Ovary (tissue), 7 donors: ENCODE measurements at regions not wholly inside any gene's neighbourhood (a gene's known extent, or its start where the extent isn't known, plus 50 kb on each side); places are given as distances from the start of the nearest gene placed in this dataset.

ENCODE experiments used
- DNase-seq, 5 donors: peaks; one replicate each; pipeline ENCODE4 v3.0.0-alpha.2; 2019 to 2020
- H3K27ac ChIP-seq, 2 donors: fragments of 200-600 bp; one replicate each; pipeline versions ENCODE4 v1.5.1 to v1.8.0; 2019 to 2022
- H3K27me3 ChIP-seq: fragments of 200-600 bp; one replicate; pipeline ENCODE4 v1.8.0; 2022
- H3K36me3 ChIP-seq: fragments of 200-600 bp; sonication (generic); one replicate; pipeline ENCODE4 v1.5.1; 2019
- H3K4me1 ChIP-seq: one replicate; pipeline ENCODE4 v1.8.1; 2013; ENCODE audit warnings: mild to moderate bottlenecking, moderate library complexity; ENCODE audit not compliant: insufficient read depth
- H3K4me3 ChIP-seq: fragments of 200-600 bp; sonication (generic); one replicate; pipeline ENCODE4 v1.5.1; 2017
- H3K9me3 ChIP-seq, 2 donors: fragments of 200-600 bp in 1 of 2; sonication (generic) in 1 of 2; one replicate each; pipeline versions ENCODE4 v1.5.1 to v1.8.1; 2013 to 2019; ENCODE audit warnings: mild to moderate bottlenecking in 1 of 2, moderate library complexity in 1 of 2
- CTCF ChIP-seq, 3 donors: fragments of 450-650 bp in 2 of 3; fragments of 200-600 bp in 1 of 3; IDR thresholded peaks; one replicate each; pipeline versions ENCODE4 v1.5.1 to v1.8.0; 2016 to 2022; ENCODE audit warnings: antibody characterized with exemption in 3 of 3, mild to moderate bottlenecking in 1 of 3
- EP300 ChIP-seq: sonication (generic); formaldehyde crosslinking; IDR thresholded peaks from one replicate; pipeline ENCODE4 v1.6.1; 2017; ENCODE audit warnings: antibody characterized with exemption
- POLR2A ChIP-seq: fragments of 450-650 bp; IDR thresholded peaks from one replicate; pipeline ENCODE4 v1.6.1; 2017; ENCODE audit warnings: antibody characterized with exemption, mild to moderate bottlenecking, moderate library complexity
- WGBS, 3 donors: extraction: QIAGEN DNeasy Blood & Tissue Kit in 1 of 3; methylation state at CpG; one replicate each; pipeline versions ENCODE4 v1.1.5 to v1.1.7; 2013 to 2017; 5-methylcytosine and 5-hydroxymethylcytosine counted together
- intact Hi-C, 4 donors: fragments of 100-400 bp; cut with DNase I; formaldehyde crosslinking; loops; one replicate each; pipeline versions ENCODE4 v1.11.0 to v1.15.1; 2022 to 2023
- donor health status: DM: no; HTN: no; CAD: no; lungs with moderate emphysema.
- donor health status: DM: no; HTN: no; CAD: no.
- donor health status: Bipolar disorder and iron deficiency.
- donor health status: DM: no; HTN: no; CAD: no.
- donor health status: DM: yes; HTN: yes; CAD: no.

- TF ChIP-seq POLR2A (no peak), CTCF (IDR thresholded peaks at IDR 0.05) (no peak), EP300 (no peak)
- intact Hi-C loops, result no loop called here
- no peaks in the 10 kb centered on the region for H3K9me3 ChIP-seq
- WGBS, 3 donors, result 37 to 48% (median 37%) methylated on average over 5 of the region's 5 CpGs
- H3K27me3 ChIP-seq, result no peaks in the 10 kb centered on the region
- no peak overlapping the region for H3K4me3 ChIP-seq
- H3K4me1 ChIP-seq, result no peaks in the 10 kb centered on the region
- no peaks in the 10 kb centered on the region for H3K36me3 ChIP-seq
- H3K27ac ChIP-seq, result no peak overlapping the region
- no peak for DNase-seq
Observed at GRCh38 chr10:90319188-90319914, 538.5 kb downstream of the HTR7 start.

GRCh38 chr10:90321132-90321816 lies 536.6 kb downstream of the HTR7 start:
- TF ChIP-seq CTCF (IDR thresholded peaks at IDR 0.05), result no peak
- no peak for TF ChIP-seq POLR2A
- no peak for TF ChIP-seq EP300
- Histone ChIP-seq H3K9me3 (no peaks in the 10 kb centered on the region), H3K36me3 (no peaks in the 10 kb centered on the region), H3K4me3 (no peak overlapping the region), H3K4me1 (no peaks in the 10 kb centered on the region), H3K27me3 (no peaks in the 10 kb centered on the region), H3K27ac (no peak overlapping the region)
- no peak for DNase-seq
- WGBS, 3 donors, result 78 to 87% (median 82%) methylated on average over 3 of the region's 3 CpGs
- intact Hi-C loops, result no loop called here

GRCh38 chr10:90326498-90327267 lies 531.2 kb downstream of the HTR7 start:
- TF ChIP-seq CTCF (IDR thresholded peaks at IDR 0.05) (no peak), EP300 (no peak), POLR2A (no peak)
- Histone ChIP-seq H3K36me3 (no peaks in the 10 kb centered on the region), H3K9me3 (no peaks in the 10 kb centered on the region), H3K4me3 (no peak overlapping the region), H3K27ac (no peak overlapping the region), H3K4me1 (no peaks in the 10 kb centered on the region), H3K27me3 (no peaks in the 10 kb centered on the region)
- WGBS, 3 donors, result 77 to 92% (median 80%) methylated on average over 2 of the region's 2 CpGs
- DNase-seq, result no peak
- intact Hi-C loops, result no loop called here

- Histone ChIP-seq H3K4me1 (no peaks in the 10 kb centered on the region), H3K27me3 (no peaks in the 10 kb centered on the region), H3K36me3 (no peaks in the 10 kb centered on the region), H3K27ac (no peak overlapping the region), H3K4me3 (no peak overlapping the region), H3K9me3 (no peaks in the 10 kb centered on the region)
- 60 to 71% (median 69%) methylated on average over 4 of the region's 4 CpGs for WGBS, 3 donors
- TF ChIP-seq POLR2A (no peak), EP300 (no peak), CTCF (IDR thresholded peaks at IDR 0.05) (no peak)
- DNase-seq, result no peak
- intact Hi-C loops, result no loop called here
Observed at GRCh38 chr10:90327611-90328010, 530.2 kb downstream of the HTR7 start.
